Jurkat, Clone E6-1 (cell line): ENCODE measurements at regions not wholly inside any gene's neighbourhood (a gene's known extent, or its start where the extent isn't known, plus 50 kb on each side); places are given as distances from the start of the nearest gene placed in this dataset.

Source experiments
- DNase-seq: peaks from one replicate; pipeline ENCODE4 v3.0.0-alpha.2; 2011; ENCODE audit warnings: low read depth, low spot score
- H3K4me3 ChIP-seq: 2 replicates; pipeline ENCODE4 v1.5.1; 2011; ENCODE audit warnings: mild to moderate bottlenecking, low read length, control low read depth, moderate library complexity

GRCh38 chr2:122172812-122173211, 417.4 kb downstream of the TSN start:
- H3K4me3 ChIP-seq: no peak overlapping the region
- DNase-seq: no peak

- DNase-seq: no peak
- H3K4me3 ChIP-seq: no peak overlapping the region
These were observed 418.6 kb downstream of the TSN start for GRCh38 chr2:122174061-122174460.

GRCh38 chr2:122179492-122180165, 424.2 kb downstream of the TSN start:
- H3K4me3 ChIP-seq: no peak overlapping the region
- peak; percentile 55 for DNase-seq

GRCh38 chr2:122180972-122181371, 425.5 kb downstream of the TSN start:
- no peak overlapping the region for H3K4me3 ChIP-seq
- no peak for DNase-seq

GRCh38 chr2:122182616-122183355, 427.3 kb downstream of the TSN start:
- H3K4me3 ChIP-seq: no peak overlapping the region
- DNase-seq: peak; percentile 79

- H3K4me3 ChIP-seq: no peak overlapping the region
- DNase-seq: no peak
These were observed 428.4 kb downstream of the TSN start for GRCh38 chr2:122183890-122184289.

GRCh38 chr2:122186761-122187222, 431.3 kb downstream of the TSN start:
- no peak overlapping the region for H3K4me3 ChIP-seq
- peak; percentile 51 for DNase-seq

- DNase-seq: no peak
- no peak overlapping the region for H3K4me3 ChIP-seq
These were observed 435.9 kb downstream of the TSN start for GRCh38 chr2:122191331-122191730.

GRCh38 chr2:122193622-122194021, 438.2 kb downstream of the TSN start:
- H3K4me3 ChIP-seq: no peak overlapping the region
- no peak for DNase-seq

GRCh38 chr2:122194546-122194945, 439.1 kb downstream of the TSN start:
- no peak for DNase-seq
- H3K4me3 ChIP-seq: no peak overlapping the region

GRCh38 chr2:122203523-122203922, 448.1 kb downstream of the TSN start:
- no peak overlapping the region for H3K4me3 ChIP-seq
- no peak for DNase-seq

GRCh38 chr2:122205641-122206040, 450.2 kb downstream of the TSN start:
- no peak overlapping the region for H3K4me3 ChIP-seq
- no peak for DNase-seq

GRCh38 chr2:122206101-122206500, 450.6 kb downstream of the TSN start:
- DNase-seq: no peak
- H3K4me3 ChIP-seq: no peak overlapping the region

- no peak overlapping the region for H3K4me3 ChIP-seq
- no peak for DNase-seq
These were observed 453.9 kb downstream of the TSN start for GRCh38 chr2:122209377-122209776.

GRCh38 chr2:122210065-122210464, 454.6 kb downstream of the TSN start:
- no peak for DNase-seq
- no peak overlapping the region for H3K4me3 ChIP-seq

GRCh38 chr2:122210898-122211856, 455.7 kb downstream of the TSN start:
- DNase-seq: no peak
- H3K4me3 ChIP-seq: no peak overlapping the region

GRCh38 chr2:122213312-122213711, 457.9 kb downstream of the TSN start:
- no peak for DNase-seq
- no peak overlapping the region for H3K4me3 ChIP-seq

GRCh38 chr2:122216071-122216470, 460.6 kb downstream of the TSN start:
- DNase-seq: no peak
- no peak overlapping the region for H3K4me3 ChIP-seq

GRCh38 chr2:122216901-122217300, 461.4 kb downstream of the TSN start:
- DNase-seq: no peak
- no peak overlapping the region for H3K4me3 ChIP-seq

- no peak for DNase-seq
These were observed 463.1 kb downstream of the TSN start for GRCh38 chr2:122218596-122218995.

More at GRCh38 chr2:122218596-122218995, 463.1 kb downstream of the TSN start:
- H3K4me3 ChIP-seq: no peak overlapping the region
